PC-9 (cell line): ENCODE measurements at regions not wholly inside any gene's neighbourhood (a gene's known extent, or its start where the extent isn't known, plus 50 kb on each side); places are given as distances from the start of the nearest gene placed in this dataset.

Experiments used
- CTCF ChIP-seq: fragments of 200-600 bp; sonication (generic); conservative IDR thresholded peaks from 2 replicates; pipeline ENCODE4 v1.6.1; 2017; ENCODE audit warnings: mixed run types, antibody characterized with exemption, mild to moderate bottlenecking, moderate library complexity
- EZH2 ChIP-seq: fragments of 200-600 bp; sonication (generic); IDR thresholded peaks from 2 replicates; pipeline ENCODE4 v1.8.0; 2017; ENCODE audit warnings: antibody characterized with exemption, low read depth

GRCh38 chr11:115665175-115665821 is 161.1 kb upstream of the CADM1 start:
- TF ChIP-seq CTCF (no peak), EZH2 (no peak)
